GM10266 (cell line): ENCODE measurements at regions not wholly inside any gene's neighbourhood (a gene's known extent, or its start where the extent isn't known, plus 50 kb on each side); places are given as distances from the start of the nearest gene placed in this dataset.

ENCODE experiments used
- DNase-seq: peaks from one replicate; pipeline ENCODE4 v3.0.0; 2012; ENCODE audit errors: extremely low spot score
- CTCF ChIP-seq: IDR thresholded peaks from 2 replicates; pipeline ENCODE4 v1.5.1; 2012; ENCODE audit warnings: mild to moderate bottlenecking, low read depth; ENCODE audit not compliant: control insufficient read depth, insufficient read depth; ENCODE audit errors: missing control alignments

GRCh38 chrX:97691901-97692455 lies 808.3 kb downstream of the RPA4 start:
- no peak for DNase-seq
- TF ChIP-seq CTCF = no peak

GRCh38 chrX:97692575-97692974 lies 808.9 kb downstream of the RPA4 start:
- no peak for TF ChIP-seq CTCF
- no peak for DNase-seq

- DNase-seq = no peak
- TF ChIP-seq CTCF = no peak
These were observed 816.8 kb downstream of the RPA4 start for GRCh38 chrX:97700547-97700946.

GRCh38 chrX:97704474-97704873 lies 820.8 kb downstream of the RPA4 start:
- no peak for TF ChIP-seq CTCF
- no peak for DNase-seq

GRCh38 chrX:97704881-97705280 lies 821.2 kb downstream of the RPA4 start:
- no peak for DNase-seq
- TF ChIP-seq CTCF = no peak

GRCh38 chrX:97705936-97706335 lies 822.2 kb downstream of the RPA4 start:
- TF ChIP-seq CTCF = no peak
- no peak for DNase-seq

GRCh38 chrX:97714072-97714471 lies 830.4 kb downstream of the RPA4 start:
- no peak for TF ChIP-seq CTCF
- no peak for DNase-seq
